ENCODE measurements at regions not wholly inside any gene's neighbourhood (a gene's known extent, or its start where the extent isn't known, plus 50 kb on each side); places are given as distances from the start of the nearest gene placed in this dataset.

DNA sequence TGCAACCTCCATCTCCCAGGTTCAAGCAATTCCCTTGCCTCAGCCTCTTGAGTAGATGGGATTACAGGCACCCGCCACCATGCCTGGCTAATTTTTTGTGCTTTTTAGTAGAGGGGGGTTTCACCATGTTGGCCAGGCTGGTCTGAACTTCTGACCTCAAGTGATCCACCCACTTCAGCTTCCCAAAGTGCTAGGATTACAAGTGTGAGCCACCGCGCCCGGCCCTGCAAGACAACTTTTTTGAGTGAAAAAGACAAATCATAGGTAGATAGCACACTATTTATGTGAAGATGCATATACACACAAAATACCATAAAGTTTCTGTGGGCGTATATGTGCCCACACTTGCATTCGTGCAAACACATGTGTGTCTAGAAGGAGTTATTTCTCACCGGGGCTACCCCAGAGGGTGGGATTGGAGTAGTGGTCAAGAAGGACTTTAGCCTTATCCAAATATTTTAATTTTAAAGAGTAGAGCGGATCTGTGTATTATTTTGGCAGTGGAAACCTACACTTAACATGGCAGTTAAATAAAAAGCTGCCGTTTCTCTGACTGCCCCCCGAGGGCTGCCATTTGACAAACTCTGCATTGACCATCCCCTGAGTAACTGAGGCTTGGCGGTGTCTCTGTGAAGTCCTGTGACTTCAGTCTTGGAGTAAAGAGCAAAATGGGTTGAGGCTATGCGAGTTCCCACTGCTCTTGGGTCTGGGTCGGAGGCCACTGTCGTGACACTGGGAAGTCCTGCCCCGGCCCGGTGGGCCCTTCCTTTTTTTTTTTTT lies 93.4 kb upstream of the PTCH1 start:
- no peak for DNase-seq

DNA sequence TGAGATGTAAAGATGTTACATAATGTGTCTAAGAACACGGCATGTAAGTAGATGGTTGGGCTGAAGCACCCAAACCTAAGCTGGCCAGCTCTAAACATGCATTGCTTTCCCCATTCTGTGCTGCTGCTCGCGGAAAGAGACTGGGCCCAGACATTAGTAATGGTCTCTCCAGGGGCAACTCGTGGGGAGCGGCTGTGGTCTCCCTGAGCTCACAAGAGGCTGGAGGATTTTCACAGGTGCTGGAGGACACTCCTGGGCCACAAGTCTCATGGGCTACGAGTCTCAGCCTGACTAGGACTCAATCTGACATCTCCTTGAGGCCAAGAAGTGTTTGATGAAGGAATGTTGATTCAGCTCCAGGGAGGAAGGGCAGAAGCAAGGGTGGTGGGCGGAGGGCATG lies 92.7 kb upstream of the PTCH1 start:
- no peak for DNase-seq

DNA sequence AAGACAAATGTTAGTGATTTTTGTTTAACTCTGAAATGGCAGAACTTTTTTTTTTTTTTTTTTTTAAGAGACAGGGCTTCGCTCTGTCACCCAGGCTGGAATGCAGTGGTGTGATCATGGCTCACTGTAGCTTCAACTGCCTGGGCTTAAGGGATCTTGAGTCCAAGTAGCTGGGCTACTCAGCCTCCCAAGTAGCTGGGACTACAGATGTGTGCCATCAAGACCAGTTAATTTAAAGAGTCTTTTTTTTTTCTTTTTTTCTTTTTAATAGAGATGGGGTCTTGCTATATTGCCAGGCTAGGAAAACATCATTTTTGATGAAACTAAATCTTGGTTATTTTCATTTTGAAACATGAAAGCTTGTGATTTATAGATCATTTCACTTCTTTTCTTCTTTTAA lies 91.6 kb upstream of the PTCH1 start:
- DNase-seq: no peak

DNA sequence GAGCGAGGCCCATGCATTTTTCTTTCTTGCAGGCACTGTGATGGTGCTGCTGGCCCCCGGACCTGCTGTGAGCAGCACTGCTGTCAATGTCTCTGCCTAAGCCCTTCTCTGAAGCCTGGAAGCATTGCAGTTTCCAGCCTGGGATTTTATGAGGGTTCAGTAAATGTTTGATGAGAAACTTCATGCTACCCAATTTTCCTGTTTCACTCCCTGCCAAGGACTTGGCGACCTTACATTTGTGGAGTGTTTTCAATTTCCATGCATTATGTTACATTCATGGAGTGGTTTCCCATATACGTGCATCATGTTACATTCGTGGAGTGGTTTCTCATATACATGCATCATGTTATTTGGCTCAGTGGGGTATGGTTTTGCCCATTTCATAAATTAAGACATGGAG lies 90.7 kb upstream of the PTCH1 start:
- no peak for DNase-seq

DNA sequence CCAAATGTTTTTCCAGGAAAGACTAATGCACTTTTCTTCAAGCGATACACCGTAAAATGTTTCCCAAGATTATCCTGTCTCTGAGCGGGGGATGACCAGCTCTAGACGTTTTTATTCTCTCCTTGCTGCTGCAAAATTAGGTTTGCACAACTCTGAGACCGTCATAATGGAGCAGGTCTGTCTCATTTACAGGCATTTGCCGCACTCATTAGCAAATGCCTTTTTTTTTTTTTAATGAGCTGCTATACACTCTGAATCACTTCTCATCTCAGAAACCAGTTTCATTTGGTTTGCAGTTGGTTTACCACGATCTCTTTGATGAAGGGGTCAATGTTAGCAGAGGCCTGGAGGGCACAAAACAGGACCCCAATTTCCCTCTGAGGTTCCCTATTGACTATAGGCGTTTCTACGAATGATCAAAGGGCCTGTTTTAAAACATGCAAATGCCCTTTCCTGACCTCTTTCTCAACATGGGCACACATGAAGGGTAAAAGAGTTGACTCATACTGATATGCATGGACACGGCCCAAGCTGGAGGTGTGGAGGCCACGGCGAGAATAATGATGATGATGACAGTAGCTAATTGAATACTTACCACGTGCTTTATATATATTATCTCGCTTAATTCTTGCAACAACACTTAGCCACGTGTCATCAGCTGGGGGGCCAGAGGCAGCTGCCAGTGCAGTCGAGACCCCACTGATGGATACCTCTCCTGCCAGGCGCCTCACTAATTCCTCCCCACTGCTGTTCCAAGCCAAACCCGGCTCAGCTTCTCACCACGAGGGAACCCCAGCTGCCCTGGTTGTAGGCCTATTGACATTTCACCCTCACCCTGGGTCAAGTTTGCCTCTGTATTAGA lies 89.9 kb upstream of the PTCH1 start:
- DNase-seq: no peak

DNA sequence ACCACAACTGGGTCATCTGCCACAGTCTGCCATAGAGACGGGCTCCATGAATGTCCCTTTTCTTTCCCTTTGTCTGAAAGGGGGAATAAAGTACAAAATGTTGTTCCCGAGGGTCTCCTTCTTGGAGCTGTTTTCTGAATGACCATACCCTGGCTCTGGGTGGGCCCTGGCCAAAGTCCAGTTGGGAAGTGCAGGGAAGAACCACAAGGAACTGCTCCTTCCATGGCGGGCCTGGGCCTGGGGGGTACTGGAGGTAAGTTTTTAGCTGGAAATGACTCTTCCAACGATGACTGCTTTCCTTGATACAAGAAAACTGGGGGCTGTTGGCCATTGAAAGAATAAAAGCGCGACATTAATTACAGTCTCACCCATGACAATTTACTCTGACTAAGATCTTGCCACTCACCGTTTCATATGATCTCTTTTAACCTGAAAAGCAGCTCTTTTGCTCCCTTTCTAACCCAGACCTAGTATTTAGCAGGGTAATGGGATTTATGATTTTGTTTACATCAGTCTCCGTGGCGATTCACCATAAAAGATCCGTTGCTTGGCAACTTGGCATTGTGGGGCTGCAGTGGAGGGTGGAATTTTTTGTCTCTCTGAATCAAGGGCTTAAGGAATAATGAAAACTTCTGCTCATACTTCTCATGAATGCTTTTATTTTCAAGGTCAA lies 89.2 kb upstream of the PTCH1 start:
- no peak for DNase-seq

DNA sequence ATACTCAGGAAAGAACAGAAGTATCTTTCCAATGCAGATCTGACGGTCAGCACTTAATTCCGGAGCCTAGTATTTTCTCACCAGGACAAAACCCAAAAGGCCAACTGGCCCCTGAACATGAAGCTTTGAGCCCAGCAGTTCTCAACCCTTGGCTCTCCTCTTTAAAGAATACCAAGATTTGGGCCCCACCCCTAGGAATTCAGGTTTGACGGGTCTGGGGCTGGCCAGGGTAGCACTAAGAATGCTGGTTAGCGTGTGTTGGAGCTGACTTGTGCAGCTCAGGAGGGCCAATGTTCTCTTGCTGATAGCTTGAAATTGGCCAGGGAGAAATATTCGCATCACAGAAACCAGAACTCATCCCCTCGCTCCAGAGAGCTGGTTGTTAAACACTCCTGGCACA lies 88.3 kb upstream of the PTCH1 start:
- DNase-seq: no peak

DNA sequence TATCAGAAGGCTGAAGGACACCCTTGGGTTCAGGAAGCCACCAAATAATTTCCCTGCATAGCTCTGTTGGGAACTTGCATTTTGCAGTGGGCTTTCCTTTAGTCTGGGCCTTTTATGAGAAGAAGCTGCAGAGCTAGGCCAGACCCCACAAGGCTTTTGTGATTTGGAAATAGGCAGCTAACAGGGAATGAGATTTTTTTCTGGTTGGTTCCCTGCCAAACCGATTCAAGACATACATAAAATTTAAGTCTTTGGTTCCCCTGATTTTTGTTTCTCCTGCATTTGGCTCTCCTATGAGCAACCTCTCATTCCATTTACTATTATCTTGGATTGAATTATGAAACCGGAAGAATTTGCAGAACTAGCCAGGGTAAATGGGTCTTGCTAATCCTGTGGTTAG lies 81.5 kb upstream of the PTCH1 start:
- DNase-seq: no peak

DNA sequence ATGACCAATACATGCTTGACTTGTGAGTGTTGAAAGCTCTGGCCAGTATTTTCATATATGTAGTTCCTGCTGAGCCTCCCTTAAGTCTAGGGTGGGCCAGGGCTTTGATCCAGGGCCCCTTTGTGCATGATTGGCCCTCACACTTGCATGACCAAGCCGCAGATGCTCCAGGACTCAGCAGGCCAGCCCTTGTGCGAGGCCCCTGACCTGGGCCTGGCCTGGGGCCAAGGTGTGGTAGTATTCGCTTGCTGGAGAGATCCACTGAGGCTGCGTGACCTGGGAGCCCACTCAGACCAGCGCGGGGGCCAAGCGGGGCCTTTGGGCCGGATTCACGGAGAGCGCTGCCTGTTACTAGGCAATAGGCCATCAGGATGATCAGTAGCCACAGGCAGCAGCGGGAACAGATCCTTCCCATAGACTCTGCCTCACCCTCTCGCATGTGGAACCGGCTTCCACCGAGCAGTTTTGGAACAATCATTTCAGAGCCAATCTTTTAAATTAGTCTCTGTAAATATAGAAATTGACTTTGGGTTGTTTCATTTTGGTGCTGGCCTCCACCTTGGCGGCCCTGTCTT lies 79.0 kb upstream of the PTCH1 start:
- no peak for DNase-seq

DNA sequence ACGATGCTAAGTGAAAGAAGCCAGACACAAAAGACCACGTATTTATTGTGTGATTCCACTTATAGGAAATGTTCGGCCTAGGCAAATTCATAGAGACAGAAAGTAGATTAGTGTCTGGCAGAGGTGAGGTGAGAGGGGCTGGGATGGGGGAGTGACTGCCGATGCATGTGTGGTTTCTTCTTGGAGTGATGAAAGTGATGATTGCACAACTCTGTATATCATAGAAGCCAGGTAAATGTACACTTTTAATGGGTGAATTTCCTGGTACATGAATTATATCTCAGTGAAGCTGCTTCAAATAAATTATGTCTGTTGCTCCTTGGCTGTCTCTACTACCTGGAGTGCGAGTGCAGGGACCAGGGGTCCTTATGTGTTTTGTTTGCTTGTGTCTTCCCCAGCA lies 76.2 kb upstream of the PTCH1 start:
- no peak for DNase-seq

DNA sequence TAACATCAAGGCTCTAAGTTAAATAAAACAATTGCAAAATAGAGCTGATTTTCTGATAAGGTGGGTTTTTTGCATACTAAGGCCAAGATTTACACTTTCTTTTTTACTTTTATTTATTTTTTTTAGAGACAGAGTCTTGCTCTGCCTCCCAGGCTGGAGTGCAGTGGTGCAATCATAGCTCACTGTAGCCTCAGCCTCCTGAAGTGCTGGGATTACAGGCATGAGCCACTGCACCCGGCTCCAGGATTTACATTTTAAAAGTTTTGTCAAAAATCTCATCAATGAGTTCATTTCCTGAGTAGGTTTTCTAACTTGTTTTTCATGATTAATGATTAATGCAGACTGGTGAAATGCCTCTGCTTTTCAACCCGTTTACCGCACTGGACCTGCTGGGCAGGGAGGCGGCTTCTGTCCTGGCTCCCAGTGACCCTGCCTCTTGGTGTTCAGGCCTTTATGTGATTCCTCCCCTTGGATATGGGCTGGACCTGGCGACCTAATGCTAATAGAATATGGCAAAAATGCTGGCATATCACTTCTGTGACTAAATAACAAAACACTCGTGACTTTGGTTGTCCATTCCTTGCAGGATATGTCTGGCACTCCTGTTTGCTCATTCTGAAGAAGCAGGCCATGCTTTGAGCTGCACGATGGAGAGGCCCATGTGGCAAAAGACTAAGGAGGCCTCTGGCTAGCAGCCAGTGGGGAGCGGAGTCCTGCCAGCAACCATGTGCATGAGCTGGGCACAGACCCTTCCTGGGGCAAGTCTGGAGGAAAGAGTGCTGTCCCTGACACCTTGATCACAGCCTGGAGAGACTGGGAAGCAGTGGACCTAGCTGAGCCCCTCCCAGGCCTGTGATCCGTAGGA lies 72.2 kb upstream of the PTCH1 start:
- no peak for DNase-seq

DNA sequence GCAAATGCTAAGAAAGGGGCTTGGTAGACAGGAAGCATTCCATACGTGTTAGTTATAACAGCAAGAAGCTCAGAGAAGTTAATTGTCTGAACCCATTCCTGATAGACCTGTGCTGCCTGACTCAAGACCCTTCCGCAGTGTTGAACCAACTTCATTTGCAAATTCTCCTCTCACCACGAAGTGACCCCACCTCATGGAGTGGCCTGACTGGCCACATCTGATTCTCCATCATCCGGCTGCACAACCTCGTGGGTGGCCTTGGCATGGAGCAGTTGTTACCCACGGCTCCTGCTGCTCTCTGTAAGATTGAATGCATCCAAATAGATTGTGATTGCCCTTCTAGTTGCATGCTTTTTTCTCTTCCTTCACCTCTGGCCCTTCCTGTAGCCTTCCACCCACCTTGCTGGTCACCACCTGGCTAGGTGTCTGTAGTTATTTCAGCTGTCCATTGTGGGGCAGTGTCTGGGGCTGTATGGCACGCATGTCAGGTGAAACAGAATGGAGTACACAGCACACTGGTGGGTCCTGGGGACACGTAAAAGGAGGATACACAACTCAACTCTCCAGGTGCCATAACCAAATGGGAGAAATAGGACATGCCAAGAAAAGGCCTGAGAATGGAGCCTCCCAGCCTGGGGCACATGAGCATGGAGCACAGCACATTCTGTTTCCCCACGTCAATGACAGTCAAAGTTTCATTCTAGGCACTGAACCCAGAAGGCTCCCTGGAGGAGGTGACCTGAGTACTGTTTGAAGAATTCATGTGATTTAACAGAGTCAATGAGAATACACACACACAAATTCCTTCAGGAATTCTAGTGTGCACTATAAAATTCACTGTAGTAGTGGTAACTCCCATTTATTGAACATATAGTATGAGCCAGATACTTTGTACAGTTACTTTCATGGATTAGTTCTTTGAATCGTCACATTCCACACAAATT lies 70.5 kb upstream of the PTCH1 start:
- DNase-seq: no peak

DNA sequence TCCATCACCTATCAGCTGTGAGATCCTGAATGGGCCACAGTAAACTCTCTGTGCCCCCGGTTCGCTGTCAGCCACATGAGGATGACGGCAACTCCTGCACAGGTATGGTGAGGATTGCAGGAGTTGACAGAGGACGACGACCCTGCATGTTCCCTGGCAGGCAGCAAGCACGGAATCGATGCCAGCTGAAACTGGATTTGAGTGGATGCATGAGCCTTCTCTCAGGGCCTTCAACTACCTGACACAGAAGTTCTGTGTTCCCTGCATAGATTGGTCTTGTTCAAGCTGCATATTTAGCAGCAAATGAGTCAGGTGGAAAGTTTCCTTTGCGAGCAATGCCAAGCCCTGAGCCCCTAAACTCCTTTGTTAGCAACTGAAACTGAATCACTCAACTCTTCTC lies 69.6 kb upstream of the PTCH1 start:
- no peak for DNase-seq

DNA sequence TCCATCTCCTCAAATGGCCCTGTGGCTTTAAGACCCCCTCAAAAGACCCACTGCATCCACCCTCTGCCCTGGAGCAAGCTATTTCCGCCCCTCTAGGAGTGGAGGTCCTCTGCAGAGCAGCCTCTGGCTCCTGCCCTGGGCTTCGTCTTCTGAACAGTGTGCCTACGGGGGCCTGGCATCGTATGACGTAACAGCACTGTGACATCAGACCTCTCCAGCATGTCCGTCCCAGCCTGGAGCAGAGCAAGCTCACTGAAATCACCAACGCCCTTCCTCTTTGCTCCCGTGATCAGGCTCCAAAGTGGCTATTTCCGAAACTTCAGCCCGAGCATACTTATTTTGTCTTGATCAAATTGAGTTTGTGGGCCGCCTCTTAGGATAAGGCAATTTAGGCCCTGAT lies 69.1 kb upstream of the PTCH1 start:
- no peak for DNase-seq

DNA sequence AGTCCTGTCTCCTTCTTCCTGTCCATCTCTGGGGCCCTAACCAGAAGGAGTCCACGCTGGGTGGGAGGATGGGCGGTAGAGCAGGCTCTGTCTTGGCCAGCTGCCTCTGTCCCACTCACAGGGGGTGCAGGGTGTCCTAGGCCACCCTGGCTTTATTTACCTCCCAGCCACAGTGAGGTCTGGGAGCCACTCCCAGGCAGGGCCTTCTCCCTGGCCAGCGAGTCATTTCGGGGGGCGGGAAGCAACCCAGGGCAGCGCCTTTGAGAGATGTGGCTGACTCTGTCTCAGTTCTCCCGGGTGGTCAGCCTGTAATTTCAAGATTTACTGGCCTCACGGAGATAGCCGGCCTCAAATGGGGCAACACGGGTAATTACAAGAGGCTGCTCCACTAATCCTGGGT lies 67.4 kb upstream of the PTCH1 start:
- DNase-seq: no peak

DNA sequence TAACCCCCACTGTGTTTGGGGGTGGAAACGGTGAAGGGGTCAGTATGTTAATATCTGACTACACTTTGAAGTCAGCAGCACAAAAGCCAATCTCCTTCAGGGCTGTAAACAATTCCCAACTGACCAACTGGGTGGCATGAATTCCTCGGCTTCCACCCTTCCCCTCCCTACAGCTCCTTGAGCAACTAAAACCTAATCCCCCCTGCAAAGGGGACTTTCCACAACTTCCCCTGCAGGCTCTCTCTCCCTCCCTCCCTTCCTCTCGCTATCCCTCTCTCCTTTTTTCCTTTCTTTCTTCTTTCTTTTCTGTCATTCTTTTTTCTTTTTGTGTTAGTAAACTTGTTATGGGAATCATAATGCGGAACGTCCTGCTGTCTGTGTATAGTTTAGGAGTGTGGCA lies 65.1 kb upstream of the PTCH1 start:
- no peak for DNase-seq

DNA sequence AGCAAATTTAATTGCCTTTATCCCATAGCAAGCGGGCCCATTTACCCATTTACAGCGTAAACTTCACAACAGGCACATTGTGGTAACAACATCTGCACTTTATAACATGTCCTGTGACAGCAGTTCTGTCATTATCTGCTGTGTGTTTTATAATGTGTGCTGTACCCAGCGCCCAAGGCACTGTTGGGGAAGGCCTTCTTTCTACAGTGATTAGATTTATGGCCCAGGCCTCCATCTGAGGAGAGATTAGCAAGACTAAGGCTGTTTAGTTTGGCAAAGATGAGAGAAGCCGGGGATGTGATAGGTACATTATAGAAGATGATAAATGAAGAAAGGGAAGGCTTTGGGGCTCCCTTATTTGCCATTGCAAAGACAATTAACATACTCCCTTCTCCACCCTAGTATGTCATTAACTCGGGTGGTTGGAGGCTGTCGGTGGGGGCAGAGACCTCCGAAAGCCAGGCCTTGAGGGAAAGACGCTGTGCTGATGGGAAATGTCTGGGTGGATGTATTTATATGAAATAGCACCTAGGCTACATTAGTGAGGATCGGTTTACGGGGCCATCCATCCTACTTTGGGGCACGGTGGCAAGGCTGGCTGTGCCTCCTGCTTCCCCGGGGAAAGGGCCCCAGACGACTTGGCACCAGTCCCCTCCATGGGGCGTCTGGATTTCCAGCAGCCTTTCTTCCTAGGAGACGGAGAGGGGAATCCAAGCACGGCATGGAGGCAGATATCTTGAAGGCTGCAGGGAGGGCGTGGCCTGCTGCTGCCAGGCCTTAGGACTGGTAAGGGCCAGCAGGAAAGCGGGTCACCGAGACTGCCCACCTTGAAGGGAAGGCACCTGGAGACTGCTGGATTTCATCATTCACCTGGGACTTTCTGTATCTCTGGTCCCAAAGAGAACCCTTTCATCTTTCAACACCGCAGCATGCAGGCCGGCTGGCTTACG lies 64.3 kb upstream of the PTCH1 start:
- no peak for DNase-seq

DNA sequence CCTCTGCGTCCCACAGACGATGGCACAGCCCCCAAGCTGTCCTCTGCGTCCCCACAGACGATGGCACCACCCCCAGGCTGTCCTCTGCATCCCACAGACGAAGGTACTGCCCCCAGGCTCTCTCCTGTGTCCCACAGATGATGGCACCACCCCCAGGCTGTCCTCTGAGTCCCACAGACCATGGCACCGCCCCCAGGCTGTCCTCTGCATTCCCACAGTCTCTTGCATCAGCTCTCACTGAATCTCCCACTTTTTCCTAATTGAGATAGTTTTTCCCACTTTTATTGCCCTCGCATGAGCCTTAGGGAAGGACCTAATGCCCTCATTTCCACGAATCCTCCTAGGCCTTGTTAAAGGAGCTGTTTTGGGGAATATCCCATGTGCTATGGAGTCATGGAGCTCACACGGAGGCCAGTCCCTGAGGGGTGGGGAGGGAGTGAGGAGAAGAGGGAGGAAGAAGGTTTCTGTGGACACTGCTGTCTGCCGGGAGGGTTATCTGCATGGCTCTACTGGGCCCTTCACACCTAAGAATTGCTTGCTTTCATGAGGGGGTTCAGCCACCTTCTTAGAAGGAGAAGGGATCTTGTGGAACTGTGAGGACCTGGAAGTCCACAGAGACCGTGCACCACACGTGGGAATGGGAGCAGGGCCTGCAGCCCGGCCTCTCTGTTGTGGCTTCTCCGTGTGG lies 58.2 kb upstream of the PTCH1 start:
- DNase-seq: no peak

DNA sequence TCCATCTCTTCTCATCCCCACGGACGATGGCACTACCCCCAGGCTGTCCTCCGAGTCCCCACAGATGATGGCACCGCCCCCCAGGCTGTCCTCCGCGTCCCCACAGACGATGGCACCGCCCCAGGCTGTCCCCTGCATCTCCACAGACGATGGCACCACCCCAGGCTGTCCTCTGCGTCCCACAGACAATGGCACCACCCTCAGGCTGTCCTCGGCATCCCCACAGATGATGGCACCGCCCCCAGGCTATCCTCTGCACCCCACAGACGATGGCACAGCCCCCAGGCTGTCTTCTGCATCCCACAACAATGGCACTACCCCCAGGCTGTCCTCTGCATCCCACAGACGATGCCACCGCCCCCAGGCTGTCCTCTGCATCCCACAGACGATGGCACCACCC lies 57.4 kb upstream of the PTCH1 start:
- DNase-seq: peak; percentile 12
